HL-60 (cell line): ENCODE measurements at regions not wholly inside any gene's neighbourhood (a gene's known extent, or its start where the extent isn't known, plus 50 kb on each side); places are given as distances from the start of the nearest gene placed in this dataset.

Experiments used
- DNase-seq, 2 experiments: peaks; one replicate each; pipeline ENCODE4 v3.0.0-alpha.2; 2010 to 2020; ENCODE audit warnings: low read depth in 1 of 2, low spot score in 1 of 2
- H3K27ac ChIP-seq: fragments of 250-450 bp; sonication (Bioruptor Pico); replicated peaks from 2 replicates; pipeline ENCODE4 v1.5.1; 2020; ENCODE audit warnings: mild to moderate bottlenecking, moderate library complexity
- H3K27me3 ChIP-seq: fragments of 250-450 bp; sonication (Bioruptor Pico); 2 replicates; pipeline ENCODE4 v1.5.1; 2021; ENCODE audit warnings: mild to moderate bottlenecking, moderate library complexity; ENCODE audit not compliant: insufficient read depth, poor library complexity, severe bottlenecking
- H3K4me3 ChIP-seq: replicated peaks from 2 replicates; pipeline ENCODE4 v1.5.1; 2011; ENCODE audit warnings: mild to moderate bottlenecking, control low read depth, low read length; ENCODE audit not compliant: insufficient read depth
- GABPA ChIP-seq: IDR thresholded peaks from 2 replicates; pipeline ENCODE4 v1.6.1; 2012; ENCODE audit warnings: low read depth
- POLR2AphosphoS5 ChIP-seq: IDR thresholded peaks from 2 replicates; pipeline ENCODE4 v1.6.1; 2012; ENCODE audit warnings: low read depth
- SPI1 ChIP-seq: IDR thresholded peaks from 2 replicates; pipeline ENCODE4 v1.6.1; 2012; ENCODE audit warnings: low read depth, mild to moderate bottlenecking, borderline replicate concordance
- TF ChIP-seq, protein P1 (sequence below): IDR thresholded peaks from 2 replicates; pipeline ENCODE4 v1.6.1; 2012; ENCODE audit warnings: low read depth; ENCODE audit not compliant: insufficient replicate concordance
- TF ChIP-seq, protein P2 (sequence below): IDR thresholded peaks from one replicate; pipeline ENCODE4 v1.5.1; 2011; ENCODE audit warnings: low read length, control low read depth, inconsistent platforms; ENCODE audit not compliant: insufficient read depth

DNA sequence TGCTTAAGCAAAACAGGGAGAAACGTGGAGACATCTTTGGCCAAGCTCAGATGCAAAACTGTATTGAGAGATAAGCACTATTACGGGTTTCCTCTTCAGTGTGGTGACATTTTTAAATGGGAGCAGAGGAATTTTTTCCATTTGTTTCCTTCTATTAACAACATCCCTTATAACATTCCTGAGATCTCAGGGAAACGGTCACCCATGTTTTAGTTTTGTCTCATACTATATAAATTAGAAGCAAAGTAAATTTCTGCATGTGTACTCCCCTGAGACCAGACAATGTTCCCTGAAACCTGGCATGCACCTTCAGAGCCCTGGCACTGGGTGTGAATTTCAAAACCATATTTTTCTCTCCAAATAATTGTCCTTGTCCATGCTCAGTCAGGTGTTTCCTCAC lies 57.6 kb upstream of the RNF152 start:
- no peak for TF ChIP-seq GABPA
- TF ChIP-seq POLR2AphosphoS5 = no peak
- TF ChIP-seq SPI1 = no peak
- TF ChIP-seq, protein P1, sequence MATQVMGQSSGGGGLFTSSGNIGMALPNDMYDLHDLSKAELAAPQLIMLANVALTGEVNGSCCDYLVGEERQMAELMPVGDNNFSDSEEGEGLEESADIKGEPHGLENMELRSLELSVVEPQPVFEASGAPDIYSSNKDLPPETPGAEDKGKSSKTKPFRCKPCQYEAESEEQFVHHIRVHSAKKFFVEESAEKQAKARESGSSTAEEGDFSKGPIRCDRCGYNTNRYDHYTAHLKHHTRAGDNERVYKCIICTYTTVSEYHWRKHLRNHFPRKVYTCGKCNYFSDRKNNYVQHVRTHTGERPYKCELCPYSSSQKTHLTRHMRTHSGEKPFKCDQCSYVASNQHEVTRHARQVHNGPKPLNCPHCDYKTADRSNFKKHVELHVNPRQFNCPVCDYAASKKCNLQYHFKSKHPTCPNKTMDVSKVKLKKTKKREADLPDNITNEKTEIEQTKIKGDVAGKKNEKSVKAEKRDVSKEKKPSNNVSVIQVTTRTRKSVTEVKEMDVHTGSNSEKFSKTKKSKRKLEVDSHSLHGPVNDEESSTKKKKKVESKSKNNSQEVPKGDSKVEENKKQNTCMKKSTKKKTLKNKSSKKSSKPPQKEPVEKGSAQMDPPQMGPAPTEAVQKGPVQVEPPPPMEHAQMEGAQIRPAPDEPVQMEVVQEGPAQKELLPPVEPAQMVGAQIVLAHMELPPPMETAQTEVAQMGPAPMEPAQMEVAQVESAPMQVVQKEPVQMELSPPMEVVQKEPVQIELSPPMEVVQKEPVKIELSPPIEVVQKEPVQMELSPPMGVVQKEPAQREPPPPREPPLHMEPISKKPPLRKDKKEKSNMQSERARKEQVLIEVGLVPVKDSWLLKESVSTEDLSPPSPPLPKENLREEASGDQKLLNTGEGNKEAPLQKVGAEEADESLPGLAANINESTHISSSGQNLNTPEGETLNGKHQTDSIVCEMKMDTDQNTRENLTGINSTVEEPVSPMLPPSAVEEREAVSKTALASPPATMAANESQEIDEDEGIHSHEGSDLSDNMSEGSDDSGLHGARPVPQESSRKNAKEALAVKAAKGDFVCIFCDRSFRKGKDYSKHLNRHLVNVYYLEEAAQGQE = no peak
- TF ChIP-seq, protein P2, sequence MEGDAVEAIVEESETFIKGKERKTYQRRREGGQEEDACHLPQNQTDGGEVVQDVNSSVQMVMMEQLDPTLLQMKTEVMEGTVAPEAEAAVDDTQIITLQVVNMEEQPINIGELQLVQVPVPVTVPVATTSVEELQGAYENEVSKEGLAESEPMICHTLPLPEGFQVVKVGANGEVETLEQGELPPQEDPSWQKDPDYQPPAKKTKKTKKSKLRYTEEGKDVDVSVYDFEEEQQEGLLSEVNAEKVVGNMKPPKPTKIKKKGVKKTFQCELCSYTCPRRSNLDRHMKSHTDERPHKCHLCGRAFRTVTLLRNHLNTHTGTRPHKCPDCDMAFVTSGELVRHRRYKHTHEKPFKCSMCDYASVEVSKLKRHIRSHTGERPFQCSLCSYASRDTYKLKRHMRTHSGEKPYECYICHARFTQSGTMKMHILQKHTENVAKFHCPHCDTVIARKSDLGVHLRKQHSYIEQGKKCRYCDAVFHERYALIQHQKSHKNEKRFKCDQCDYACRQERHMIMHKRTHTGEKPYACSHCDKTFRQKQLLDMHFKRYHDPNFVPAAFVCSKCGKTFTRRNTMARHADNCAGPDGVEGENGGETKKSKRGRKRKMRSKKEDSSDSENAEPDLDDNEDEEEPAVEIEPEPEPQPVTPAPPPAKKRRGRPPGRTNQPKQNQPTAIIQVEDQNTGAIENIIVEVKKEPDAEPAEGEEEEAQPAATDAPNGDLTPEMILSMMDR = no peak
- Histone ChIP-seq H3K27ac (no peak overlapping the region), H3K4me3 (no peak overlapping the region), H3K27me3 (no peaks in the 10 kb centered on the region)
- DNase-seq = no peak

DNA sequence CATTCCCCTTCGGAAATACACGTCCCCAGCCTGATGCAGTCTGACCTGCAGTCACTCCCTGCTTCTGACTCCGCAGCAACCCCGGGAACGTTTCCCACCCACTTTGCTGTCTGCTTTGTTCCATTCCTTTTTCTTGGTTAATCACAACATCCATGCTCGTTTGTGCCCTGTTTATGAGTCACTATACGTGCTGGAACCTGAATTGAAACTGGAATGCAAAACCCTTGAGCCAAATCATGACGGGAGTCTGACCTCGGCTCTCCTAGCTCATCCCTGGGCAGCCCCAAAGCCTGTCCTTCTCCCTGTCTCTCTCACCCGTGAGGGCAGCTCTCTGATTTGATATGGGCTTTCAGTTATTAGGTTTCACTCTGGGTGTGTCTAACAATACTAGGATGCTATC lies 57.1 kb upstream of the RNF152 start:
- Histone ChIP-seq H3K27me3 (no peaks in the 10 kb centered on the region), H3K4me3 (no peak overlapping the region), H3K27ac (no peak overlapping the region)
- no peak for DNase-seq
- no peak for TF ChIP-seq POLR2AphosphoS5
- no peak for TF ChIP-seq SPI1
- TF ChIP-seq, protein P2 = no peak
- TF ChIP-seq GABPA = no peak
- TF ChIP-seq, protein P1 = no peak

DNA sequence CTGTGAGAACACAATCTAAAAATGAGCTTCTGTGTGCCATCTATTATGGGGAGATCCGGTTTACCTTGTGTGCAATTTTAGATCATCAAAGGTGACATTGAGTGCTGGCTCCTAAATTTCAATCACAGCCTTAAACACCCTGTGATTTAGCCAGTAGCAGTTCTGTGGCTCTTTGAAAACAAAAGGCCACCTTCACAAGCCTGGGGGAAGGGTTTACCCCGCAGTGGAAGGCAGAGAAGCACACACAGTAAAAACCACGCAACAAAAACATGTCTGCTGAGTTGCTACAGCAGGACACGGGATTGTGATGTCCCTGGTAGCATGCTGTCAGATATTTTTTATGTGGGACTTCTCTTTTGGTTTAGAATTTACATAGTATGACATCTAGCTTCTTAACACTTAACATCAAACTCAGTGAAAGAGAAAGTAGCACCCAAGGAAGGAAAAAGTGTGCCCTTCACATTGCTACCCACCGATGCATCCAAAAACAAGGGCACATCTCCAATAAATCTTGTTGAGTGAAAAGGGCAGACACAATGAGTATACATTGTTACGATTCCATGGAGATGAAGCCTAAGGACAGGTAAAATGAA lies 56.1 kb upstream of the RNF152 start:
- DNase-seq = no peak
- no peaks in the 10 kb centered on the region for H3K27me3 ChIP-seq
- TF ChIP-seq, protein P2 = no peak
- TF ChIP-seq, protein P1 = no peak
- no peak for TF ChIP-seq SPI1
- TF ChIP-seq GABPA = no peak
- no peak for TF ChIP-seq POLR2AphosphoS5
- no peak overlapping the region for H3K4me3 ChIP-seq
- no peak overlapping the region for H3K27ac ChIP-seq
